NCI-H345 treated with DMSO at 0.1 percent for 48 hours (cell line): ENCODE measurements at regions not wholly inside any gene's neighbourhood (a gene's known extent, or its start where the extent isn't known, plus 50 kb on each side); places are given as distances from the start of the nearest gene placed in this dataset.
"Not testable (repeated sequence)": the region's sequence is repeated elsewhere in the genome, so short reads cannot be mapped to it uniquely, and the experiment has no call there.

Experiments
- DNase-seq: peaks from one replicate; lab custom pipeline; 2025; ENCODE audit not compliant: unreplicated experiment; lab: John Stamatoyannopoulos, UW

- no peak for DNase-seq
These were observed 1362.2 kb downstream of the OLFM4 start for GRCh38 chr13:54390841-54391240.

GRCh38 chr13:54394085-54394700 is 1365.6 kb downstream of the OLFM4 start:
- DNase-seq: no peak

GRCh38 chr13:54394908-54395307 is 1366.3 kb downstream of the OLFM4 start:
- no peak for DNase-seq

- no peak for DNase-seq
These were observed 1373.9 kb downstream of the OLFM4 start for GRCh38 chr13:54402495-54402894.

GRCh38 chr13:54415753-54416366 is 1387.2 kb downstream of the OLFM4 start:
- DNase-seq: no peak

DNA sequence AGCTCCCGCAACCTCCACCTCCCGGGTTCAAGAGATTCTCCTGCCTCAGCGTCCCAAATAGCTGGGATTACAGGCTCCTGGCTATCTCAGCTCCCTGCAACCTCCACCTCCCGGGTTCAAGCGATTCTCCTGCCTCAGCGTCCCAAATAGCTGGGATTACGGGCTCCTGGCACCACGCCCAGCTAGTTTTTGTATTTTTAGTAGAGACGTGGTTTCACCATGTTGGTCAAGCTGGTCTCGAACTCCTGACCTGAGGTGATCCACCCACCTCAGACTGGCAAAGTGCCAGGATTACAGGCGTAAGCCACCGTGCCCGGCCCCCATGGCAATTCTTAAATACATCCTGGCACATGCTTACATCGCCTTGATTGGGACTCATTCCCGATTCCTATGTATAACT is 1394.3 kb downstream of the OLFM4 start:
- DNase-seq: not testable (repeated sequence)

- no peak for DNase-seq
These were observed 1395.7 kb downstream of the OLFM4 start for GRCh38 chr13:54424344-54424743.

- peak; percentile 93 for DNase-seq
These were observed 1405.0 kb downstream of the OLFM4 start for GRCh38 chr13:54433493-54434206.

GRCh38 chr13:54440853-54441400 is 1412.3 kb downstream of the OLFM4 start:
- not testable (repeated sequence) for DNase-seq

DNA sequence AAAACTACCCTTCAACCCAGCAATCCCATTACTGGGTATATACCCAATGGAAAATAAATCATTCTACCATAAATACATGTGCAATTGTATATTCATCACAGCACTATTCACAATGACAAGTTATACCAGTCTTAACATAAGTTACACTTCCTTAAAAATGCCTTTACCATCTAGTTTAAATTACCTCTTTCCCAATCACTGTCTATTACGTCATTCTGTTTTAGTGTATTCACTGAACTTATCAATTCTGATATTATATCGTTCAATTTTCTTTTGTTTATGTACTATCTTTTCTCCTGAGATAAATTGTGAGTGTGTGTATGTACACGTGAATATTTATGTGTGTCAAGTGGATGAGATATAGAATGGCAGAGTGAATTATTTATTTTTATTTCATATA is 1416.8 kb downstream of the OLFM4 start:
- no peak for DNase-seq

GRCh38 chr13:54445865-54446264 is 1417.3 kb downstream of the OLFM4 start:
- DNase-seq: no peak

DNA sequence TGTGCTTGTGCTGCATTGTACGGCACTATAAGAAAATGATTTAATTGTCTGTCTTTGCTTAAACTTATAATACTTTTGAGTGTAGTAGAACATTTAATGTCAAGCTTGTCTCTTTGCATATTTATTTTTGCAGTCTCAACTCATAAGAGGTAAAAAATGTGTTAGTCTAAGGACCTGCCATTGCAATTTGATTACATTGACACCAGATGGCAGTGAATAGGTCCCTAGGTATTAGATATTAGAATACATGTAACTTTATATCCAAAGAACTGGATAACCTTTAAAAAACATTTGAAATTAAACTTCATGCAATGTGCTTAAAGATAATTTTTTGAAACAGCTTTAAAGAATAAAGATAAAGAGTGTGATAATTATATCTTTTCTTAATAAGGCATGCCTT is 1421.3 kb downstream of the OLFM4 start:
- DNase-seq: no peak

DNA sequence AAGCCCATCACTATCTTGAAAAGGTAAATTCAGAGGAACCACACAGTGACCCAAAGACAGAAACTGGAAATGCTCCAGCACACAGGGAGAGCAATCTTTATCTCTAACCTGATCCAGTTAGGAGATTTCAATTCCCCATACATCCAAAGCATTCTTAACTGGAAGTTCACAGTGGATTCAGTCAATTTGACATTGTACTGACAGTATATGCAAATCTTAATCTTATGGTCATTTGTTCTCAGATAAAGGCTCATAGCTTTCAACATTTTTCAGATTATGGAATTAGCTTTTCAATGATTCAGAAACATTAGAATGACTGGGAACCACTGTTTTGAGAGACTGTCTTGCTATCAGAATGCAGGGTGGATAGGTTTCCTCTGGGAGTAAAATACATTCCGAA is 1455.6 kb downstream of the OLFM4 start:
- DNase-seq: no peak

DNA sequence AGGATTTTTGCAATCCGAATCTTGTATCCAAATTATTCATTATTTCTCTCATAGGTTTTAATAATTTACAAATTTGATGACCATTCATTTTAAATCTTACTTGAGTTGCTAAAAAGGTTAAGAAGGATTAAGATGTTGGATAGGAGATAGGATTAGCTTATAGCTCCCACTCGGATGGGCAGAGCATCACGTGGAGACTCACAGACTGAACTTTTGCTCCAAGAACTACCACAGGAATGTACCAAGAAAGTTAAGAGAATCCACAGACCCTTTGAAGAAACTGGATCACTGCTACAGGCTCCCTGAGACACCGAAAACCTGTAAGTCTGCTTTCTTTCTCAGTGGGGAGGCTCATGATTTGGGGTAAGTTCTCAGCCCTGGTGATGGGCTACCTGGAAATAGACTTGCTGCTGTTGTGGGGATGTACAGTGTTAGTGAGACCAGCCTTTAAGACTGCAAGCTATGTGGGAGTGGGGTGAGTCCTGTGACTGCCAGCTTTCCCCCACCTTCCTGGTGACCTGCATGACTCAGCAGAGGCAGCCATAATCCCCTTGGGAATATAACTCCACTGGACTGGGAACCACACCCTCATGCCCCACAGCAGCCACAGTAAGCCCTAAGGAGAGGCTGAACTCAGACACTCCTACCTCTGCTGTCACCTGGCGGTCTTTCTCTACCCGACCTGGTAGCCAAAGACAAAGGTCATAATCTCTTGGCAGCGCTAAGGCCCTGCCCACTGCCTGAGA is 1458.0 kb downstream of the OLFM4 start:
- no peak for DNase-seq

DNA sequence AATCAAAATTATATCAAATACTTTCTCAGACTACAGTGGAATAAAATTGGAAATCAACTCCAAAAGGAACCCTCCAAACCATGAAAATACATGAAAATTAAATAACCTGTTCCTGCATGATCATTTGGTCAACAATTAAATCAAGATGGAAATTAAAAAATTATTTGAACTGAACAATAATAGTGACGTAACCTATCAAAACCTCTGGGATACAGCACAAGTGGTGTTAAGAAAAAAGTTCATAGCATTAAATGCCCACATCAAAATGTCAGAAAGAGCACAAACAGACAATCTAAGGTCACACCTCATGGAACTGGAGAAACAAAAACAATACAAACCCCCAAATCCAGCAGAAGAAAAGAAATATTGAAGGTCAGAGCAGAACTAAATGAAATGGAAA is 1460.7 kb downstream of the OLFM4 start:
- no peak for DNase-seq

DNA sequence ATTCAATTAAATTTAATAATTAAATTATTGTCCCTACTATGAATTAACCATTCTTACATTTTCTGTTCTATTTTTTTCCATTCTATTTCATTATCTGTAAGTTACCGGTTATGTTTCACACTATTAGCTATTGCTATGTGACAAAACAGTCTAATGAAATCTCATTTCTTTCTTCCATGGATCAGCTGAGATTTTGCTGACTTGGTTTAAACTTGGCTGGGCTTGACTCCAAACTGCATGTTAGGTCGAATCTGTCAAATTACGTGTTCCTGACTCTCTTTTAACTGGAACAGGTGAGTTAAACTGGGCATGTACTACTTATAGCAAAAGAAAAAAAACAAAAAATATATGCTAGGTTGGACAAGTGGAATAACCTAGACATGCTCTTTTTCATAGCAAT is 1464.4 kb downstream of the OLFM4 start:
- no peak for DNase-seq

- DNase-seq: no peak
These were observed 1482.8 kb downstream of the OLFM4 start for GRCh38 chr13:54511366-54511765.

DNA sequence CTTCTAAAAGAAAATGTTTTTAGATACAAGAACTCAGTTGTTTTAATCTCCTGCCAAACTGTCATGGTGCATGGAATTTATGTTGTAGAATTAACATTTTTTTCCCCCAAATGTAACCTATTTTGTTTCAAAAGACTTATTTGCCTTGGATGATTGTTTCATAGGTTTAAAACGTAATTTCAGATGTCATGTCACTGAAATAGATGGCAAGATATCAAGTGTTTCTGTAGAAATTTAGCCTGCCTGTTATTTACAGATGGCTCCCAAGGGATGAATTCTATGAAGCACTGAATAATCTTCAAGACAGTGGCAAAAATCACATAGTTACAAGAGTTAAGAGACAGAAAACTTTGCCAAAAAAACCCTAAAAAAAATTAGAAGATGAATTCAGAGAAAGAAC is 1484.6 kb downstream of the OLFM4 start:
- DNase-seq: no peak

DNA sequence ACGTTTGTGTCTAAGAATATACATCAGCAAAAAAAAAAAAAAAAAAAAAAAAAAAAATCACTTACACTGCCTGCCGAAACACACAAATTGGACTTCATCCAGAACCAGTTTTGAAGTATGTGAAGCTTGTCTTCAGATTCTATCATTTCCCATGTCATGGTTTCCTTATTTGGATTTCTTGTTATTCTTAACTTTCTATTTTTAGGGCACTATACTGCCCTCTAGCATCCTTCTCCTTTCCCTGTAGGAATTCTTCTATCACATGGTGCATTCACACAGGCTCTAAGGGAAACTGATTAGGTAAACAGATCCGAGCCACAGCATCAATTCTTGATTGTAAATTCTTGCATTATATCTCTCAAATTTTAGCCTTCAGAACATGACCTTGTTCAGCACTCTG is 1507.5 kb downstream of the OLFM4 start:
- peak; percentile 1 for DNase-seq

DNA sequence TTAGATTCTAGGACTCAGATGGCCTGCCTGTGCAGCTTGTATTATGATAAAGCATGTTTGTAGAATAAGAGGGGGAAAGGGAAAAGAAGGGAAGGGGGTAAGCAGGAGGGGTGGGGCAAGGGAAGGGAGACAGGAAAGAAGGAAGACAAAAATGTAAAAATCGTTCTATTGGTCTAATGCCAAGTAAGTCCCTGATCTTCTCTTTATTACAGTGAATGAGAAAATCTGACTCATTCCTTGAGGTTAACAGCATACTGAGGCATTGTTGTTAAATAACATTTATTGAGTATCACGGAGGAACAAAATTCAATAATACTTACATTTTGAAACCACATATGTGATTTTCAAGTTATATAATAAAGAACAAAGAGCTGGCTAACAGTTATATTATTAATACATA is 1534.7 kb downstream of the OLFM4 start:
- no peak for DNase-seq

- not testable (repeated sequence) for DNase-seq
These were observed 1543.4 kb downstream of the OLFM4 start for GRCh38 chr13:54572037-54572436.
